H4 (cell line): ENCODE measurements at regions not wholly inside any gene's neighbourhood (a gene's known extent, or its start where the extent isn't known, plus 50 kb on each side); places are given as distances from the start of the nearest gene placed in this dataset.

ENCODE experiments used
- DNase-seq: peaks from one replicate; pipeline ENCODE4 v3.0.0-alpha.2; 2015; ENCODE audit warnings: low spot score

- DNase-seq, result no peak
Observed at GRCh38 chr2:145029081-145029480, 509.2 kb upstream of the ZEB2 start.

- DNase-seq, result no peak
Observed at GRCh38 chr2:145028101-145028920, 508.4 kb upstream of the ZEB2 start.

- no peak for DNase-seq
Observed at GRCh38 chr2:145026456-145027455, 506.8 kb upstream of the ZEB2 start.

DNA sequence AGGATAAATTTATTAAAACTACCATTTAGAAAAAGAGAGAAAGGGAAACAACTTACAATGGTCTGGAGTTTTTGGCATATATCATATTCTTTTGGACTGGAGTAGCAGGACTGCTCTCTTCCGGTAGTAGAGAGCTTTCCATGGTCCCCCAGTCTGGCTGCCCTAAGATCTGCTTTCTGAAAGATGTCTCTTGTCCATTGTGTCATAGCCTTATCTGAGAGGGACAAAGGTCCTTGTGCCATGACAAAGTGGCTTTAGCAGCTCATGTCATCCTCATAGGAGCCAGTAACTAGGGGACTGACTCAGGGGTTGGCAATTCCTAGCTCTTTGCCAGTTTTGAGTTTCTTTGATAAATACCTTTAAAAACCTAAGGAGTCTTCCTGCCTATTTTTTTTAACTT, 505.5 kb upstream of the ZEB2 start:
- DNase-seq, result no peak

DNA sequence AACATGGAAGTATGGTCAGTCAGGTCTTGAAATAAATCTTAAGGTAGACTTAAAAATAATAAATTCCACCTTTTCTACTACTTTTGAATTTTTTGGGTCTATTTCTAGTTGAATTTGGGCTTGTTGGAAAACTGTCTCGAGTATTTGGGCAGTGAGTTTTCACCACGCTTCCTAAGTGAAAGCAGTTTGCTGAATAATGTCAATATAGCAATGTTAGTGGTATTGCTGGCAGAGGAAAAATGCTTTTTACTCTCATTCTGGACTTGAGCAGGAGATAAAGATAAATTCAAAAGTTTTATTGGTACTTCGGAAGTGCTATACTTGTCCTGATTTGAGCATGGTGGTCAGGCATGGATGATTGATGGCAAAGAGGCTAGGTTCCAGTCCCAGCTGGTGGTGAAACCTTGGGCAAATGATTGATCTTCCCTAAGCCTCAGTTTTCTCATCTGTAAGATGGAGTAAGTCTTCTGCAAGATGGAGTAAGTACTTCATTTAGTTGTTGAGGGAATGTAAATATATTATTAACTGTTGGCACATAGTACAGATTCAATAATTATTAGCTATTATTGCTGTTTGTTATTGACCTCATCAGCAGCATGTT, 503.5 kb upstream of the ZEB2 start:
- no peak for DNase-seq

- DNase-seq, result peak; percentile 36
Observed at GRCh38 chr2:145022666-145023333, 502.9 kb upstream of the ZEB2 start.

- DNase-seq, result no peak
Observed at GRCh38 chr2:145021962-145022665, 502.2 kb upstream of the ZEB2 start.

DNA sequence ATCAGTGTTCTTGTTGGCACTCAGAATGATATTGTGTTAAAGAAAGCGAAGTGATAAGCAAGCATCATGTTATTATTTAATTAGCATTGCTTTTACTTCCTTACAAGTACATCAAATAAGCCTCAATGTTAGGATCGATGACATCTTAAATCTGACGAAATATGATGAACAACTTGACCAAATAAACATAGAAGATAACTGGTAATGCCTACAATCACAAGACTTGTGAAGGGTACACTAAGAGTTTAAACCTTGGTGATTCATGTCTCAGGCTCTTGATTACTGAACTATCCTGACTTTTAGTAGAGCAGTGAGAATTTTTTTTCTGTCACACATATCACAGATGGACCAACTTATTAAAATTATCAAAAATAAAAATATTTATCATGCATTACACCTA, 500.8 kb upstream of the ZEB2 start:
- DNase-seq, result no peak

DNA sequence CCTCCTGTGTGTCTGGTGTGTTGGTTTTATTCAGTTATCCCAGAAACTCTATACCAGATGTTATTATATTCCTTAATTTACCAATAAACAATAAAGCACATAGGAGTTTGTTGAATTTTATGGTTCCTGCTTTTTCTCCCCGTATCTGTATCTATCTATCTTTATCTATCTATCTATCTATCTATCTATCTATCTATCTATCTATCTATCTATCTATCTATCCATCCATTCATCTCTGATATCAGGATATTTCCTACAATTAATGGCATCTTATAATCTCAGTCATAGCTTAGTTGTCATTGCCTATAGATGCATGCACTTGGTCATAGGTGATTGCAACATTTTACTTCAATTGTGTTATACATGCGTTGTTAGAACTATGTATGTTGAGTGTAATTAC, 500.2 kb upstream of the ZEB2 start:
- DNase-seq, result no peak

GRCh38 chr2:145018502-145018901, 498.6 kb upstream of the ZEB2 start:
- DNase-seq, result peak; percentile 43

GRCh38 chr2:145017149-145017548, 497.2 kb upstream of the ZEB2 start:
- DNase-seq, result no peak

- no peak for DNase-seq
Observed at GRCh38 chr2:145016711-145017110, 496.8 kb upstream of the ZEB2 start.

- no peak for DNase-seq
Observed at GRCh38 chr2:145015561-145015960, 495.6 kb upstream of the ZEB2 start.

DNA sequence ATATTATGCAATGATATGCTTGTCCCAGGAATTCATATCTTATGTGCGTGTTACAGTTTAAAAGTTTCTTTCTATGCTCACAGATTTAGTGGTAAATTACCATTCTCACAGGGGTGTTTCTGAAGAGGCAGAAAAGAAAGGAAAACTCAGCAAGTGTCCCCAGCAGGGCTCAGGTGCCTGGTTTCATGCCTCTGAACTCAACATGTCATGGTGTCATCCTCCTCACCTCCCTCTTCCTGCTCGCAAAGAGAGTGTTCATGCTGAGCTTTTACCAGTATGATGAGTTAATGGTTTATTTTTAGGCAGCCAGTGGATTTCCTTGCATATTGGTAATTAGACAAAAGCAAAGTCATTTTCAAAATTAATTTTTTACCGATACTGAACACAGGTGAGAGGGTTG, 492.9 kb upstream of the ZEB2 start:
- no peak for DNase-seq

DNA sequence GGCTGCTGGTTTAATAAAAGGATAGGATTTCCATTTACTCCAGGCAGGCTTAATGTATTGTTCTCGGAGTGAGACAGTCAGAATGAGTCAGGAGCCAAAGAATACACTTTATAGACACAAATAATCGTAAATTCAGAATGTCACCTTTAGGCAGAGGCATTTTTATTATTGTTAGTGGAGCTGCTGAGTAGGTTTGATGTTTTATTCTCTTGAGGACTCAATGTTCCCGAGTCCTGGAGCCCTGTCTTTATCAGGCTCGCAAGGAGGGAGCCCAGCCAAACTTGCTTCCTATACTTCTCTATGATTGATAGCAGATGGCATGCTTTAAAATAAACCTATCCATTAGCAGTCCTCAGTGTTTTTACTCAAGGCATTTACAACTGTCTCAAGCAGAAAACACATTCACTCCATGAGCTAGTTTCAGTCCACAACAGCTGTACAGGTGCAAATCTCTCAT, 492.3 kb upstream of the ZEB2 start:
- no peak for DNase-seq

GRCh38 chr2:145010635-145011034, 490.7 kb upstream of the ZEB2 start:
- DNase-seq, result no peak

- no peak for DNase-seq
Observed at GRCh38 chr2:145007960-145008263, 488.0 kb upstream of the ZEB2 start.

GRCh38 chr2:145007093-145007959, 487.4 kb upstream of the ZEB2 start:
- peak; percentile 84 for DNase-seq

- no peak for DNase-seq
Observed at GRCh38 chr2:145002624-145003023, 482.7 kb upstream of the ZEB2 start.

GRCh38 chr2:145000376-145000775, 480.5 kb upstream of the ZEB2 start:
- DNase-seq, result no peak
